ENCODE measurements at regions not wholly inside any gene's neighbourhood (a gene's known extent, or its start where the extent isn't known, plus 50 kb on each side); places are given as distances from the start of the nearest gene placed in this dataset.
"Not testable (repeated sequence)": the region's sequence is repeated elsewhere in the genome, so short reads cannot be mapped to it uniquely, and the experiment has no call there.

GRCh38 chr6:12538881-12539357, 177.6 kb upstream of the PHACTR1 start:
- no peaks in the 10 kb centered on the region for H3K27me3 ChIP-seq (ENCODE audit: control insufficient read depth, insufficient read depth, low read length)
- no peak for DNase-seq
- H3K36me3 ChIP-seq (replicated peaks; ENCODE audit: control insufficient read depth, insufficient read depth, low read length): no peaks in the 10 kb centered on the region
- no peak overlapping the region for H3K4me3 ChIP-seq (ENCODE audit: insufficient read depth, low read depth, low read length)

GRCh38 chr6:12542319-12543115, 174.1 kb upstream of the PHACTR1 start:
- not testable (repeated sequence) for H3K27me3 ChIP-seq (ENCODE audit: control insufficient read depth, insufficient read depth, low read length); DNase-seq; H3K4me3 ChIP-seq (ENCODE audit: insufficient read depth, low read depth, low read length); H3K36me3 ChIP-seq (replicated peaks; ENCODE audit: control insufficient read depth, insufficient read depth, low read length)

GRCh38 chr6:12543953-12544352, 172.6 kb upstream of the PHACTR1 start:
- Histone ChIP-seq H3K27me3 (ENCODE audit: control insufficient read depth, insufficient read depth, low read length) (no peaks in the 10 kb centered on the region), H3K4me3 (ENCODE audit: insufficient read depth, low read depth, low read length) (no peak overlapping the region), H3K36me3 (replicated peaks; ENCODE audit: control insufficient read depth, insufficient read depth, low read length) (no peaks in the 10 kb centered on the region)
- no peak for DNase-seq

GRCh38 chr6:12544821-12545565, 171.6 kb upstream of the PHACTR1 start:
- Histone ChIP-seq H3K36me3 (replicated peaks; ENCODE audit: control insufficient read depth, insufficient read depth, low read length) (no peaks in the 10 kb centered on the region), H3K4me3 (ENCODE audit: insufficient read depth, low read depth, low read length) (no peak overlapping the region), H3K27me3 (ENCODE audit: control insufficient read depth, insufficient read depth, low read length) (no peaks in the 10 kb centered on the region)
- DNase-seq: no peak

GRCh38 chr6:12545619-12546409, 170.8 kb upstream of the PHACTR1 start:
- DNase-seq: no peak
- Histone ChIP-seq H3K27me3 (ENCODE audit: control insufficient read depth, insufficient read depth, low read length) (no peaks in the 10 kb centered on the region), H3K4me3 (ENCODE audit: insufficient read depth, low read depth, low read length) (no peak overlapping the region), H3K36me3 (replicated peaks; ENCODE audit: control insufficient read depth, insufficient read depth, low read length) (no peaks in the 10 kb centered on the region)

- Histone ChIP-seq H3K27me3 (ENCODE audit: control insufficient read depth, insufficient read depth, low read length) (no peaks in the 10 kb centered on the region), H3K36me3 (replicated peaks; ENCODE audit: control insufficient read depth, insufficient read depth, low read length) (no peaks in the 10 kb centered on the region), H3K4me3 (ENCODE audit: insufficient read depth, low read depth, low read length) (no peak overlapping the region)
- no peak for DNase-seq
Observed at GRCh38 chr6:12546410-12547002, 170.1 kb upstream of the PHACTR1 start.

- H3K4me3 ChIP-seq (ENCODE audit: insufficient read depth, low read depth, low read length): no peak overlapping the region
- H3K27me3 ChIP-seq (ENCODE audit: control insufficient read depth, insufficient read depth, low read length): no peaks in the 10 kb centered on the region
- DNase-seq: no peak
- H3K36me3 ChIP-seq (replicated peaks; ENCODE audit: control insufficient read depth, insufficient read depth, low read length): no peaks in the 10 kb centered on the region
Observed at GRCh38 chr6:12548526-12548925, 168.0 kb upstream of the PHACTR1 start.

- DNase-seq; H3K4me3 ChIP-seq (ENCODE audit: insufficient read depth, low read depth, low read length); H3K27me3 ChIP-seq (ENCODE audit: control insufficient read depth, insufficient read depth, low read length): not testable (repeated sequence)
Observed at GRCh38 chr6:12549445-12549844, 167.1 kb upstream of the PHACTR1 start.

GRCh38 chr6:12554820-12555219, 161.7 kb upstream of the PHACTR1 start:
- H3K4me3 ChIP-seq (ENCODE audit: insufficient read depth, low read depth, low read length); H3K27me3 ChIP-seq (ENCODE audit: control insufficient read depth, insufficient read depth, low read length); DNase-seq; H3K36me3 ChIP-seq (replicated peaks; ENCODE audit: control insufficient read depth, insufficient read depth, low read length): not testable (repeated sequence)

More at GRCh38 chr6:12549445-12549844, 167.1 kb upstream of the PHACTR1 start:
- not testable (repeated sequence) for H3K36me3 ChIP-seq (replicated peaks; ENCODE audit: control insufficient read depth, insufficient read depth, low read length)

- no peaks in the 10 kb centered on the region for H3K36me3 ChIP-seq (replicated peaks; ENCODE audit: control insufficient read depth, insufficient read depth, low read length)
- DNase-seq: no peak
- no peaks in the 10 kb centered on the region for H3K27me3 ChIP-seq (ENCODE audit: control insufficient read depth, insufficient read depth, low read length)
- H3K4me3 ChIP-seq (ENCODE audit: insufficient read depth, low read depth, low read length): no peak overlapping the region
Observed at GRCh38 chr6:12555267-12555666, 161.3 kb upstream of the PHACTR1 start.

GRCh38 chr6:12555781-12556180, 160.8 kb upstream of the PHACTR1 start:
- H3K27me3 ChIP-seq (ENCODE audit: control insufficient read depth, insufficient read depth, low read length): no peaks in the 10 kb centered on the region
- no peaks in the 10 kb centered on the region for H3K36me3 ChIP-seq (replicated peaks; ENCODE audit: control insufficient read depth, insufficient read depth, low read length)
- H3K4me3 ChIP-seq (ENCODE audit: insufficient read depth, low read depth, low read length): no peak overlapping the region
- DNase-seq: no peak

GRCh38 chr6:12557765-12558164, 158.8 kb upstream of the PHACTR1 start:
- DNase-seq: no peak
- Histone ChIP-seq H3K27me3 (ENCODE audit: control insufficient read depth, insufficient read depth, low read length) (no peaks in the 10 kb centered on the region), H3K4me3 (ENCODE audit: insufficient read depth, low read depth, low read length) (no peak overlapping the region), H3K36me3 (replicated peaks; ENCODE audit: control insufficient read depth, insufficient read depth, low read length) (no peaks in the 10 kb centered on the region)

- DNase-seq: no peak
- Histone ChIP-seq H3K4me3 (ENCODE audit: insufficient read depth, low read depth, low read length) (no peak overlapping the region), H3K27me3 (ENCODE audit: control insufficient read depth, insufficient read depth, low read length) (no peaks in the 10 kb centered on the region), H3K36me3 (replicated peaks; ENCODE audit: control insufficient read depth, insufficient read depth, low read length) (no peaks in the 10 kb centered on the region)
Observed at GRCh38 chr6:12560315-12560714, 156.3 kb upstream of the PHACTR1 start.

- Histone ChIP-seq H3K27me3 (ENCODE audit: control insufficient read depth, insufficient read depth, low read length) (no peaks in the 10 kb centered on the region), H3K36me3 (replicated peaks; ENCODE audit: control insufficient read depth, insufficient read depth, low read length) (no peaks in the 10 kb centered on the region), H3K4me3 (ENCODE audit: insufficient read depth, low read depth, low read length) (no peak overlapping the region)
- no peak for DNase-seq
Observed at GRCh38 chr6:12566618-12567123, 149.9 kb upstream of the PHACTR1 start.

Measured in H7 (cell line).